Stimulated activated naive CD8-positive, alpha-beta T cell treated with anti-CD3 and anti-CD28 coated beads, Interleukin-15, Interleukin-2, amounts not matched to agents 100 U/mL and 50 U/mL, for 24 hours (primary cell): ENCODE measurements at regions not wholly inside any gene's neighbourhood (a gene's known extent, or its start where the extent isn't known, plus 50 kb on each side); places are given as distances from the start of the nearest gene placed in this dataset.

ENCODE experiments used
- ATAC-seq: fragments of 150-1000 bp; cut with Tn5 transposase; one replicate; pipeline ENCODE4 v1.10.0; 2021
- DNase-seq: peaks from one replicate; pipeline ENCODE4 v3.0.0; 2021

DNA sequence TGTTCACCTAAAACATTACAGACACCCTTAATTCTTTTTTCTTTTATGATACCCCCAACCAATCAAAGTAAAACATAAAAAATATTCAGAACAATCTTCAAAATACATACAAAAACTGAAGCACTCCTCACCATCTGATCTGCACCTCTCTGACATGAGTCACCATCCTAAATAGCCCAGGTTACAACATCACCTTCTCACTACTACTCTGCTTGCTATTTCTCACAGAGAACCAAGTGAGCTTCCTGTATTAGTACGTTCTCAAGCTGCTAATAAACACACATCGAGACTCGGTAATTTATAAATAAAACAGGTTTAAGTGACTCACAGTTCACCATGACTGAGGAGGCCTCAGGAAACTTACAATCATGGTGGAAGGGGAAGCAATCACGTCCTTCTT, 183.5 kb downstream of the CBLN2 start:
- DNase-seq: no peak
- ATAC-seq: no peak

DNA sequence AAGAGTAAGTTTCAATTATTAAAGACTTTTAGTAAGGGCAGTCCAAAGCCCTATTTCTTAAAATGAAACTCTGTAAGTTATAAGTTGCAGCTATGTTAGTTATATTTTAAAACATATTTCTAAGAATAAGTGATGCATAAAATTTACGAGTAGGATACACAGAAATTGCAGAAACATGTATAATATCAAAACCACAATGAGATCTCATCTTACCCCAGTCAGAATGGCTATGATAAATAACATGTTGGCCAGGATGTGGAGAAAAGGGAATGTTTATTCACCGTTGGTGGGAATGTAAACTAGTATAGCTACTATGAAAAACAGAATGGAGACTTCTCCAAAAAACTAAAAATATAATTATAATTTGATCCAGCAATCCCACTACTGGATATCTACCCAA, 201.2 kb downstream of the CBLN2 start:
- ATAC-seq (no peak), DNase-seq (no peak)

DNA sequence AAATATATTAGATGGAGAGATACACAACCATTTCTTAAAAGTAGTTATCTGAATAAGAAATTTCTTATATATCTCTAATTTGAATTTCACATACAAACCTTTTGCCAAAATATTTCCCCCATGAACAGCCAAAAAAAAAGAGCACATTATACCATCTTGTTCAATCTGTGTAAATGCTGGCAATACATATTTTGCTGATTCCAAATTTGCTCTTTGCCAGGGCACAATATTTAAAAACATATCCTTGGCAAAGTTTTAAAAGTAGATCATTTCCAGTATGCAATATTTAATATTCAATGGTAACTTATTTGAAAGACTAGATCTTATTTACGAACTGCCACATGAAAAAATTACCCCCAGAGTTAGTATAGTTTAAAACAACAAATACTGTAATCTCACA, 204.2 kb downstream of the CBLN2 start:
- DNase-seq: no peak
- ATAC-seq: no peak

DNA sequence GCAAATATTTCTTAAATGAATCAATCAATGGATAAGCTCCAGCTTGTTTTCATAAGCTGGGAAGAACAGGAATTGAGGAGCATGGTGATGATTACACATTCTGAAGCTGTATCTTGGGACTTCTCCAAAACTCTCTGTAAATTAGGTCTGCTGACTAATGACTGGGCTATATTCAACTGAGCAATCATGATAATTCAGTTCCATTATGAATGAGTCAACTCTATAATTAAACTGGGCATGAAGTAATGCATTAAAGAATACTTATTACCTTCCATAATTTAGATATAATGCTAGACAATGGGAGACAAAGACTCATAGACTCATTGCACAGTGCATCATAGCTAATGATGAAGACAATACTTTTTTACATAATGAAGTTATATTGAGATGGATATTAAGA, 207.4 kb downstream of the CBLN2 start:
- no peak for ATAC-seq
- DNase-seq: no peak

DNA sequence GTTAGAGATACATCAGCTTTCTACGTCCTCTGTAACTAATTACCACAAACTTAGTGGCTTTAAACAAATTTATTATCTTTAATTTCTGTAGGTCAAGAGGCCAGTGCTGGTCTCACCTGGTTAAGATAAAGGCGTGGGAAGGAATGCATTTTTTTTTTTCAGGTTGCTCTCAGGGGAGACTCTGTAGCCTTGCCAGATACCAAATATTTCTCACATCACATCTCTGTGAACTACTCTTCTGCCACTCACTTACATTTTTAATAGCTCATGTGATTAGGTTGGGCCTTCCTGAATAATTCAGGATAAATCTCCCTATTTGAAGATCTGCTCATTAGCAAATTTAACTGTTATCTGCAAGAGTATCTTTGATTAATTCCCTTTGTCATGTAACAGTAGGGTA, 214.6 kb downstream of the CBLN2 start:
- ATAC-seq: no peak
- no peak for DNase-seq

DNA sequence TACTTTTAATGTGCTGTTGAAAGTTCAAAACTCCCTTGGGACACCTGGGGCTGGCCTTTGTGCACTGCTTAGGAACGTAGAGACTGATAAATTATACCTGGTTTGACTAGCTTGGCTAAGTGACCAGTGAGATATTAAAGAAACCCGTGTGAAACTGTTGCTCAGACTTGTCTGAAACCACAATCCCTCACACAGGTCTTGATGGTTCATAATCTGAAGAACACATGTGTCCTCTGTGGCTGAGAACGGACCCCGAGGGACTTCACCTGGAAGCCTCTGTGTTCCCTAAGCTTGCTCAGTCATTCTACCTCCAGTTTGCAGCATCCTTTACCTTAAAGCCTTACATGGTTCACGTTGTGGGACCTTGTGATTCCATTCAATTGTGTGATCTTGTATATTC, 218.8 kb downstream of the CBLN2 start:
- ATAC-seq (no peak), DNase-seq (no peak)

DNA sequence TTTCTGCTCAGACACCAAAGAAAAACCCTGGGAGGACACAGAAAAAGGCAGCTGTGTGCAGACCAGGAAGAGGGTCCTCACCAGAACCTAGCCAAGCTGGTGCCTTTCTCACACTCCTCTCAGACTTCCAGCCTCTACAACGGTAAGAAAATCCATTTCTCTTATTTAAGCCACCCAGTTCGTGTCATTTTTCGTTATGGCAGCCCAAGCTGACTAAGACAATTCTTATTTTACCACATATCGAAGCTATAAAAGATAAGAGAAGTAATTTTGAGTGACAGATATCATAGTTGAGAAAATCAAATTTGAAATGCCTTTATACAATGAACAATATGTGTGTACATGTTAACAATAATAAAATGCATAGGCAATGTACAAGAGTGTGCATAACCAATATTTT, 219.5 kb downstream of the CBLN2 start:
- DNase-seq (no peak), ATAC-seq (no peak)

DNA sequence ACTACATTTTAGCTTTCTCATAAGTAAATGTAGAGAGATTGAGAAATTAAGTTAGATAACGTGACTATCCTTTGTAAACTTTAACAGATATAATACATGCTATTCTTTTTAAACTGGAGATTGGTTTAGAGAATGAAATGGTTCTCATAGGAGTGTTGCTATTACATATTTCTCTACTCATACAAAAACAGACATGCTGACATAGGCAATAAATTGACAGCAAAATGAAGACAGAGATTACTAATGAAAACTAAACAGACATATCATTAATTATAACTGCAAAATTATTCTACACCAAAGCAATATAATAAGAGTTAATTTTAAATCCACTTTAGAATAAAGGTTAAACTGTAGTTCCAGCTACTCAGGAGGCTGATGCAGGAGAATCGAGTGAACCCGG, 227.6 kb downstream of the CBLN2 start:
- no peak for ATAC-seq

DNA sequence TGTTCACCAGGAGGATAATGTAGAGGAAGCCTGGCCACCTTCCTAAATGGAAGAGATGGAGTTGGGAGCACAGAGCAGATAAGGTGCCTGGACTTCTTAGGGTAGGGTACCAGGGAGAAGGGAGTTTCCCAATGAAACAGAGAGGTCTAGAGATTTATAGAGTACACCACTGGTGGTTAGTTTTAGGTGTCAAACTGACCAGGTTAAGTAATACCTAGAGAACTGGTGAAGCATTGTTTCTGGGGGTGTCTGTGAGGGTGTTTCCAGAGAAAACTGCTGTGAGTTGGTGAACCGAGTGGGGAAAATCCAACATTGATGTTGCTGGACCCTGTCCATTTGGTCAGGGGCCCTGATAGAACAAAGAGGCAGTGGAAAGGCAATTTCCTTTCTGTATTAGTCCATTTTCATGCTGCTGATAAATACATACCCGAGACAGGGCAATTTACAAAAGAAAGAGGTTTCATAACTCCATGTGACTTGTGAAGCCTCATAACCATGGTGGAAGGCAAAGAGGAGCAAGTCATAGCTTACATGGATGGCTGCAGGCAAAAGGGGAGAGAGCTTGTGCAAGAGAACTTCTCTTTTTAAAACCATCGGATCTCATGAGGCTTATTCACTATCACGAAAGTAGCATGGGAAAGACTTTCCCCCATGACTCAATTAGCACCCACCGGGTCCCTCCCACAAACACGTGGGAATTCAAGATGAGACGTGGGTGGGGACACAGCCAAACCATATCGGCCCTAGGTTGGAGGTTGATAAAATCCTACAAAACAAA, 260.8 kb downstream of the CBLN2 start:
- no peak for DNase-seq
- no peak for ATAC-seq

More for the DNA sequence above, 227.6 kb downstream of the CBLN2 start:
- DNase-seq: no peak

DNA sequence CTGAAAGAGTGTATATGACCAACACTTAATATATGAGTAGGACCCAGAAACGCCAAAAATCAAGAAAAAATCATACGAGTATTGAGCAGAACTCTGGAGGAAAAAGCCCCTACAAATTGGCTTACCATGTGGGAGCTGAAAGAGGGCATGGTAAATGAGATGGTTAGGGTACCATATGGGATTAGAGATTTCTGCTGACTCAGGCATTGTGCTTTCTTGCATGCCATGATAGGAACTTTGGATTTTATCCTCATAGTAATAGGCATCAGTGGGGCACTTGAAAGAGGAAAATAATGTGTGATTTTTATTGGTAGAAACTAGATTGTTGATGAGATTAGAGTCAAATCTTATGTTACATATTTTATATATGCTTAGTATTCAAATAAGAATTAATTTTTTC, 271.1 kb downstream of the CBLN2 start:
- DNase-seq (no peak), ATAC-seq (no peak)

DNA sequence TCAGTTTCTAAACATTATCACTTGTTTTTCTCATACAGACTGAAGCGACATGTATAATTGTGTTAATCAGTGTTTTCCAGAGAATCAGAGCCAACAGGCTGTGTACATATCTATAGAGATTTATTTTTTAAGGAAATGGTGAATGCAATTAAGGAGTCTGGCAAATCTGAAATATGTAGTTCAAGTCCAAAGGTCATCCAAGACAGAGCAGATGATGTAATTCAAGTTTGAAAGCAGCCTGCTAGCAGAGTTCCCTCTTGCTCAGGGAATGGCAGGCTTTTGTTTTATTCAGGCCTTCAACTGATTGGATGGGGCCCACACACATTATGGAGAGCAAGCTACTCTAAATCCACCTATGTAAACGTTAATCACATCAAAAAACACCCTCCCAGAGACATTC, 282.6 kb downstream of the CBLN2 start:
- DNase-seq (no peak), ATAC-seq (no peak)

DNA sequence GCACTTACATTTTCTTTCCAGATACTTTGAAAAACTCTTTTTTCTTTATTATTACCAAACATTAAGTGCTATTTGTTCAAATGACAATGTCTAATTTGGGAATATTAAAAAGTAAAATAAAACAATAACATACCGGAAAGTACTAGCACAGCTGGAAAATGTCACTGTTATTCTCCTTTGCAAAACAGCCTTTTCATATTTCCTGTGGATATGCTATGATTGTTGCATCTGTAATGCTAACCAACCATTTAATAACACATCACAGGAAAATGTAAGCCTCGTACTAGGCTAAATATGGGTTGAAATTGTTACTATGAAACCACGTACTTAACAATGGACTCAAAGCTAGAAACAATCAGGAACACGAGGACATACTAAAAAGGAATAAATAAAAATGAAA, 298.1 kb downstream of the CBLN2 start:
- ATAC-seq: no peak
- DNase-seq: no peak

DNA sequence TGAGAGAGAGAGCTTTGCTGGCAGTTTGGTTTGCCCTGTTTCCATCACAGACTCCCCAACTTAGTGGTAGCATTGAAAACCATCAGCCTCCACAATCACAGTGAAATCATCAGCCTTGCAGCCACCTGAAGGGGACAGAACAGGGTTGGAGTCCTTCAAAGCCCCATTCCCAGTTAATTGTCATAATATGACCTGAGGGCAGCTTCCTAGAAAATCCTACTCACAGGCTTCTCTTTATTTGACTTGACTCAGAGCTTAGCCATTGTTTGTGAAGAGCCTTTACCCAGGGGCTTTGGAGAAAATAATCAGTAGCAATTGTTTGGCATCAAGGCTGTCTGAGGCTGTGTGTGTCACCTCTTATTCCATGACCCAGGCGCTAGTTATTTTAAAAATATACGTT, 308.7 kb downstream of the CBLN2 start:
- no peak for ATAC-seq
- DNase-seq: no peak

DNA sequence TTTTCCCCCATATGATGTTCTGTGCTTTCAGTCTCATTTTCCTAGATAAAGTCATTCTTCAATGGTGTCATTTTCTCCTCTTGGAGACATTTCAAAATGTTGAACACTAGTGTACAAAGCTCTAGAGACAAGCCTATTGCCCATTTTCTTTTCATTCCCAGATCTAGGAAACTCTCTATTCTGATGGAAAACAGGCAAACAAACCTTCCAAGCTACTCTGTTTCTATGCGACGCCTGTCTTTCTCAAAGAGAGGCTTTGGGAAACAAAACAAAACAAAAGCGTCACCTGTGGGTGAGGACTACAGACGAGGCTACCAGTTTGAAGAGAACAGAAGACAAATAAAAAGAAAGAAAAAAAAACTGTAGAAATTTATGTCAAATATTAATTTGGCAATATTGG, 311.0 kb downstream of the CBLN2 start:
- ATAC-seq: no peak
- DNase-seq: no peak

DNA sequence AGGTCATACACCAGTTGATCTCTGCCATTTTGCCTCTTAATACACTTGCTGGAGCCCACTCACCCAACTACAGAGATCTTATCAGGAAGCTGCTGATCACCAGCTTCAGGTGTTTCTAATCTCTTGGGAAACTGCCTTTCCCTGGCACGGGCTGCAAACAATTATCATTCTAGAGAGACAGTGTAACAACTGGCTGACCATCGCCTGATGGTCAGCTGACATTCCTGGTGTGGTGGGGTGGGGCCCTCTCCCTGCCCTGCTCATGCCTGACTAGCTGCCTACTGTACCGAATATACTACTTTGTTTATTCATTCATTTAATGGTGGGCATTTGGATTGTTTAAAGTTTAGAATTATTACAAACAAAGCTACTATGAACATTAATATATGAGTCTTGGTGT, 311.5 kb downstream of the CBLN2 start:
- no peak for ATAC-seq
- DNase-seq: no peak

DNA sequence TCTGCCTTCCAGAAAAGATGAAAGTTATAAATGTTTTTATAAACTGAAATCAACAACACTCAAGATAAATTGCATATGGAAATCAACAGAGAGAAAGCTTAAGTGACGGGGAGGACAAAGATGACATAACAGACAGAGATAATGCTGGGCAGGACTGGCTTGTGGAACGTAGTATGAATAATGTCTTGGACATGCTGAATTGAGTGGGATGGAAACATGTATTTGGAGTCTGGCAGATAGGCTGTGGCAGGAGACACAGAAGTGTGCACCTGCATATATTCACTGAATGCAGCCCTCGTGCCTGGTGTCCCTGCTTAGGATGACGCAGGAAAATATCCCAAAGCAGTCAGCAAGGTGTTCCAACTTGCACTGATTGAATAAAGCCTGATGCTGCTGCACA, 318.2 kb downstream of the CBLN2 start:
- DNase-seq (no peak), ATAC-seq (no peak)

DNA sequence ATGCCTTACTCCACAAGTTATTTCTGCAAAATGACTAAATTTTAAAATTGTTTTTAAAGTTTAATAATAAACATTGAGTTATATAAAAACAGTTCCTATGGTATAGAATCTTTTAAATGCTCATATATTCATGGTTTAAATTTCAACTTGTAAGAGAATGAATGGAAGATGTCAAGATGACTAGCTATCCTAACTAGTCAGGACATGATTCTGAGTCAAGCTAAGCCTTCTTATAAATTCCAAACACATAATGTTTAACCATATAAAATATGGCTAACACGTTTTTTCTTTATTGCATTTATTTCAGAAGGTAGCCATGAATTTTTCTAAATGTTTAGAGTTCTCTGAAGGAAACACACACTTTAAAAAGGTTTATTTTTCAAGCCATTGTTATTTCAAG, 320.4 kb downstream of the CBLN2 start:
- ATAC-seq (no peak), DNase-seq (no peak)

DNA sequence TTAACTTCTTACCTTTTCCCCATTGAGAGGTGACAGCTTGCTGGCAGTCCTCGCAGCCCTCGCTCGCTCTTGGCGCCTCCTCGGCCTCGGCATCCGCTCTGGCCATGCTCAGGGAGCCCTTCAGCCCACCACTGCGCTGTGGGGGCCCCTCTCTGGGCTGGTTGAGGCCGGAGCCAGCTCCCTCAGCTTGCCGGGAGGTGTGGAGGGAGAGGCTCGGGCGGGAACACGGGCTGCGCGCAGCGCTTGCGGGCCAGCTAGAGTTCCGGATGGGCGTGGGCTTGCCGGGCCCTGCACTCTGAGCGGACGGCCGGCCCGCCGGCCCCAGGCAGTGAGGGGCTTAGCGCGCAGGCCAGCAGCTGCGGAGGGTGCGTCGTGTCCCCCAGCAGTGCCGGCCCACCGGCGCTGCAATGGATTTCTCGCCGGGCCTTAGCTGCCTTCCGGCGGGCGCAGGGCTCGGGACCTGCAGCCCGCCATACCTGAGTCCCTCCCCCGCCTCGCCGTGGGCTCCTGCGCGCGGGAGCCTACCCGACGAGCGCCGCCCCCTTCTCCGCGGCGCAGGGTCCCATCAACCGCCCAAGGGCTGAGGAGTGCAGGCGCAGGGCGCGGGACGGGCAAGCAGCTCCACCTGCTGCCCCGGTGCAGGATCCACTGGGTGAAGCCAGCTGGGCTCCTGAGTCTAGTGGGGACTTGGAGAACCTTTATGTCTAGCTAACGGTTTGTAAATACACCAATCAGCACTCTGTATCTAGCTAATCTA, 335.0 kb downstream of the CBLN2 start:
- ATAC-seq (no peak), DNase-seq (no peak)

DNA sequence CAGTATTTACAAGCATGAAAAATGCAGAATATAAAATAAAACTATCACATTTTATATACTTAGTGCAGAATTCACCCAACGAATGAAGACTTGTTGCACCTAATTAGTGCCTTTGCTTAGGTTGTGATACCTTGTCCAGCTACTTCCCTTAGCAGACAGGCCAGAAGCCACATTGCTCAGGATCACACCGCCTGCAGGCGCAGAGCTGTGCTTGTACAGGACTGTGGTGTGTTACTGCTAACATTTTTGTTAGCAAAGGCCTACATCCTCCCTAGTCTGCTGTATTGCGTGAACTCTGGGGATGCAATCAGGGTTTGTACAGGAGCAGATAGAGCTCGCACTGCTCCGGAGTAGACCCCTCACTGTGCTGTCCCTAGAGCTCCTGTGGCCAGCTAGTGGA, 336.9 kb downstream of the CBLN2 start:
- DNase-seq: no peak

DNA sequence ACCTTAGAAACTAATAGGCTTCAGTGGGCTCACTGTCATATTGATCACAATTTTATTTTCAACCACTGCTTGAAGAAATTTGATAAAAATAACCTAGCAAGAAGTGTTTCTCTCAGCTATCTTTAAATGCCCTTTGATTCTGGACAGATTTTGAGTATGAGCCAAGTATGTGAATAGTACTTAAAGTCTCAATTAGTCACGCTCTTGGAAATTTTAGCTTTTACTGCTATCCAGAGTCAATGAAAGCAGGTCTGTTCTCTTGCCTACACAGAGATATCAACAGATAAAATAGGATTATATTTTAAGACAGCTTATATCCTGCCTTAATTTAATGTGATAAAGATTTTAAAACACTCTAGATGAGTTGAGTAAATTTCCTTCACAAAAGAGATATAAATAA, 337.3 kb downstream of the CBLN2 start:
- ATAC-seq (no peak), DNase-seq (no peak)

More for the DNA sequence above, 336.9 kb downstream of the CBLN2 start:
- no peak for ATAC-seq

DNA sequence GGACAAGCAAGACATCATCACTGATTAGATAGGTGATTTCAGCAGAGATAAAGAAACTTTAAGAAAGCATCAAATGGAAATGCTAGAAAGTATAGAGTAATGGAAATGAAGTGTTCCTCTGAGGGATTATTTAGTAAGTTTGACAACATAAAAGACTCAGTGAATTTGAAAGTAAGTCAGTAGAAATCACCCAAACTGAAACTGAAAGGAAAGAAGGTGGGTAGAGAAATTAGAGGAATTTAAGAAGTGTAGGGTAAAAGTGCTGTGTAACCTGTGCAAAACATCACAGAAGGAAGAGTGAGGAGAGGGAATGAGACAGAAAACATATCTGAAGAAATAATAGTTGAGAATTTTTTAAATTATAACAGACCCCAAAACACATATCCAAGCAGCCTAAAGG, 343.1 kb downstream of the CBLN2 start:
- no peak for DNase-seq
- ATAC-seq: no peak

DNA sequence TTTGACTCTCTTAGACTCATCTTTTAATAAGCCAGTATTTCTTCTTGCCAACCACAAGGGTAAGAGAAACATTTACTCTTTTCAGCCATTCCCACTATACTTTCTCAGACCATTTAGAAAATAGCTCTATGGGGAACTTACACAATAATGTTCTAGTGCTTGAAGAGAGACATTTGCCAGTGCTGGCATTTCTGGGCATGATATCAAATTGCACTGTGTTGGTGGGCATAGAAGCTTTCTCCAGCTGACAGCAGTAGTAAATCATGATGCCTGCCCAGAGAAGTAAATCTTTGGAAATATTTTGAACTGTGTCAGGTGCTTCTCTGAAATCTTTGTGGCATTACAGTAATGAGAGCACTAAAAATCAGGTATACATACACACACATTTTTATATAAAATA, 346.6 kb downstream of the CBLN2 start:
- ATAC-seq: no peak

DNA sequence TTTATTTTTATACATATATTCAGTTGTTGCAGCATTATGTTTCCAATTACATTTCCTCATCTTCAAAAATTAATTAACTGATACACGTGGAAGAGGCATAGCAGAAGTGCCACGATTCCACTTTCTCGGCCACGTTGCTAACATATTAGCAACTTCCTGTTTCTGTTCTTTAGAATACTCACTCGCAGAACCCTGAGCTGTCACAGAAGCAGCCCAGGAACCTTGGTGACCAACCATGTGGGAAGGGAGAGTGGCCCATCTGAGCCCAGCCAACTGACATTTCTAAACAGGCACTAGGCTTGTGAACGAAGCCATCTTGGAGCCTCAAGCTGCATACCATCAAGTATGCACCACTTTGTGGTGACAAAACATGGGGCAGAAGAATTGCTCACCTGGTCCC, 350.1 kb downstream of the CBLN2 start:
- no peak for ATAC-seq
- DNase-seq: no peak

More for the DNA sequence above, 346.6 kb downstream of the CBLN2 start:
- DNase-seq: no peak

DNA sequence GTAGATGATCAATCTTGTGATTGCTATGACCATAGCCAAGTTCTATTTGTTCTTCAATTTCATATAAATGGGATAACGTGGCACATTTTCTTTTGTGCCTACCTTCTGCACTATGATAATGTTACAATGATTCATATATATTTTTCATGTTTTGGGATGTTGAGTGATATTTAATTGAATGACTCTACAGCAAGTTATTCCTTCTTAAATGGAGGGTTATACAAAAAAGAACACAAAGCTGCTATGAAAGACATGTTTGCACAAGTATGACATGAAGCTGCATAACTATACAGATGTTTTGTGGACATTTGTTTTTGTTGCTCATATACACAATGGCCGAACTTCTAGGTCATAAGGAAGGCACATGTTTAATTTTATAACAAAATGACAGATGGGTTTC, 356.2 kb downstream of the CBLN2 start:
- DNase-seq (no peak), ATAC-seq (no peak)
